ENCODE measurements at regions not wholly inside any gene's neighbourhood (a gene's known extent, or its start where the extent isn't known, plus 50 kb on each side); places are given as distances from the start of the nearest gene placed in this dataset.

DNA sequence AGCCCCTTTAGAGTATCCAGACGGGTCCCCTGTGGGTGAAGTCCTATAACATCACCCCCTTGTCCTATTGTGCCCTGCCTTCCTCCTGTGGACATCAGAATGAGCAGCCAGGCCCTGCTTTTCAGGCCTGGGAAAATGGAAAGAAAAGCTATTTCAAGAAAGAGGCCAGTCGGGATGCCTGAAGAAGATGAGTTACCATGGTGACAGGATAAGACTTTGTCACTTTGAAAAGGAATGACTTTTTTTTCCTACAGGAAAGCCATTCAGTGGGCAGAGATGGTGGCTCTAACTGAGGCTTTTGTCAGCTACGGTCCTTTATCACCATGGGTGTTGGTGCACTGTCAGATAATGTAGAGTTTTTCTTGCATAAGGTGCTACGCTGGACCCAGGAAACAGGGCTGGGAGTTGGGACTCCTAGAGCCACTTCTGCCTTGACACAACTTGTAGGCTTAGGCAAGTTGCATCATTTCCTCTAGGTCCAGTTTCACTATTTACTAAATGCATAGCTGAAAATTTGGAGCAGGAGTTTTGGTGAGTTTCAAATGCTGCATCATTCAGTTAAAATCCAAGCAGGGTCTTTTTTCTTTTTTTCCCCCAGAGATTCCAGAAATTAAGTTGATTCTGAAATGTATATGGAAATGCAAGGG lies 179.0 kb upstream of the ADRA1D start:
- TF ChIP-seq, protein P1, sequence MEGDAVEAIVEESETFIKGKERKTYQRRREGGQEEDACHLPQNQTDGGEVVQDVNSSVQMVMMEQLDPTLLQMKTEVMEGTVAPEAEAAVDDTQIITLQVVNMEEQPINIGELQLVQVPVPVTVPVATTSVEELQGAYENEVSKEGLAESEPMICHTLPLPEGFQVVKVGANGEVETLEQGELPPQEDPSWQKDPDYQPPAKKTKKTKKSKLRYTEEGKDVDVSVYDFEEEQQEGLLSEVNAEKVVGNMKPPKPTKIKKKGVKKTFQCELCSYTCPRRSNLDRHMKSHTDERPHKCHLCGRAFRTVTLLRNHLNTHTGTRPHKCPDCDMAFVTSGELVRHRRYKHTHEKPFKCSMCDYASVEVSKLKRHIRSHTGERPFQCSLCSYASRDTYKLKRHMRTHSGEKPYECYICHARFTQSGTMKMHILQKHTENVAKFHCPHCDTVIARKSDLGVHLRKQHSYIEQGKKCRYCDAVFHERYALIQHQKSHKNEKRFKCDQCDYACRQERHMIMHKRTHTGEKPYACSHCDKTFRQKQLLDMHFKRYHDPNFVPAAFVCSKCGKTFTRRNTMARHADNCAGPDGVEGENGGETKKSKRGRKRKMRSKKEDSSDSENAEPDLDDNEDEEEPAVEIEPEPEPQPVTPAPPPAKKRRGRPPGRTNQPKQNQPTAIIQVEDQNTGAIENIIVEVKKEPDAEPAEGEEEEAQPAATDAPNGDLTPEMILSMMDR (IDR thresholded peaks at IDR 0.05), result no peak
- TF ChIP-seq POLR2A (IDR thresholded peaks at IDR 0.05), result no peak

Data from uterus (tissue), 2 donors.